H1 (cell line): ENCODE measurements at regions not wholly inside any gene's neighbourhood (a gene's known extent, or its start where the extent isn't known, plus 50 kb on each side); places are given as distances from the start of the nearest gene placed in this dataset.
"Not testable (repeated sequence)": the region's sequence is repeated elsewhere in the genome, so short reads cannot be mapped to it uniquely, and the experiment has no call there.

Source experiments
- CTCF ChIA-PET: fragments of 300-600 bp; sonication (Branson Sonifier 250); formaldehyde crosslinking; loops from one replicate; lab custom pipeline; 2021; ENCODE audit not compliant: partially characterized antibody; lab: Charles Lee
- POLR2A ChIA-PET: fragments of 300-600 bp; sonication (Branson Sonifier 250); formaldehyde crosslinking; loops from one replicate; lab custom pipeline; 2021; ENCODE audit warnings: inconsistent platforms; ENCODE audit not compliant: partially characterized antibody; lab: Charles Lee
- DNase-seq, 2 experiments: peaks; one replicate each; pipeline versions ENCODE4 v3.0.0 to v3.0.0-alpha.2; 2010 to 2022; ENCODE audit warnings: low spot score in 2 of 2, low read depth in 1 of 2, mixed read lengths in 1 of 2
- FAIRE-seq: peaks from 2 replicates; lab custom pipeline; 2011; peaks lifted over from hg19 to GRCh38; lab: Jason Lieb, UNC
- H2AFZ ChIP-seq: 2 replicates; pipeline ENCODE4 v1.8.1; 2012; ENCODE audit warnings: low read length, inconsistent platforms
- H2AK5ac ChIP-seq: 2 replicates; pipeline ENCODE4 v1.6.1; 2013; ENCODE audit warnings: low read depth, low read length
- H2BK120ac ChIP-seq: replicated peaks from 2 replicates; pipeline ENCODE3; 2013; ENCODE audit warnings: low read depth, low read length, inconsistent platforms
- H2BK12ac ChIP-seq: 2 replicates; pipeline ENCODE4 v1.6.1; 2013; ENCODE audit warnings: low read depth, low read length
- H2BK15ac ChIP-seq: 2 replicates; pipeline ENCODE4 v1.6.1; 2013; ENCODE audit warnings: low read length
- H2BK20ac ChIP-seq: 2 replicates; pipeline ENCODE4 v1.6.1; 2013; ENCODE audit warnings: low read length
- H2BK5ac ChIP-seq: 2 replicates; pipeline ENCODE4 v1.6.1; 2013; ENCODE audit warnings: low read depth, low read length
- H3K14ac ChIP-seq: 2 replicates; pipeline ENCODE4 v1.6.1; 2013; ENCODE audit warnings: inconsistent platforms; ENCODE audit not compliant: insufficient read length
- H3K18ac ChIP-seq: 2 replicates; pipeline ENCODE4 v1.6.1; 2013; ENCODE audit warnings: low read length; ENCODE audit errors: extremely low read depth
- H3K23ac ChIP-seq: 2 replicates; pipeline ENCODE4 v1.6.1; 2013; ENCODE audit warnings: inconsistent platforms; ENCODE audit not compliant: insufficient read length
- H3K23me2 ChIP-seq: 2 replicates; pipeline ENCODE4 v1.6.1; 2013; ENCODE audit warnings: low read depth, low read length
- H3K27ac ChIP-seq: 2 replicates; pipeline ENCODE4 v1.6.1; 2011; ENCODE audit warnings: low read depth, low read length, inconsistent platforms
- H3K27me3 ChIP-seq, 4 experiments: replicated peaks in 1 of 4; 1 replicate in 1 of 4; 2 replicates in 3 of 4; pipeline versions ENCODE4 v1.6.1 to v1.8.1; 2011 to 2013; ENCODE audit warnings: low read length in 3 of 4, mild to moderate bottlenecking in 3 of 4, inconsistent platforms in 2 of 4, mixed read lengths in 2 of 4, moderate library complexity in 1 of 4; ENCODE audit not compliant: control insufficient read depth in 3 of 4, insufficient read depth in 3 of 4; ENCODE audit errors: extremely low read depth in 1 of 4
- H3K36me3 ChIP-seq, 4 experiments: 2 replicates each; pipeline versions ENCODE4 v1.6.1 to v1.8.1; 2011 to 2013; ENCODE audit warnings: mild to moderate bottlenecking in 4 of 4, low read length in 3 of 4, moderate library complexity in 2 of 4, control low read depth in 1 of 4, inconsistent platforms in 1 of 4; ENCODE audit not compliant: insufficient read depth in 4 of 4, control insufficient read depth in 2 of 4
- H3K4ac ChIP-seq: replicated peaks from 2 replicates; pipeline ENCODE3; 2013; ENCODE audit warnings: low read length, low read depth, mixed read lengths, inconsistent platforms; ENCODE audit not compliant: insufficient read length
- H3K4me1 ChIP-seq, 4 experiments: replicated peaks in 1 of 4; 1 replicate in 1 of 4; 2 replicates in 3 of 4; pipeline versions ENCODE4 v1.6.1 to v1.8.1; 2011 to 2013; ENCODE audit warnings: low read length in 3 of 4, inconsistent platforms in 2 of 4, mixed read lengths in 1 of 4; ENCODE audit not compliant: insufficient read depth in 4 of 4, control insufficient read depth in 3 of 4
- H3K4me2 ChIP-seq, 2 experiments: 2 replicates each; pipeline versions ENCODE4 v1.6.1 to v1.8.1; 2011 to 2013; ENCODE audit warnings: low read depth in 2 of 2, low read length in 2 of 2, control low read depth in 1 of 2, inconsistent platforms in 1 of 2, mild to moderate bottlenecking in 1 of 2; ENCODE audit not compliant: insufficient read depth in 1 of 2
- H3K4me3 ChIP-seq, 4 experiments: fragments of 200-600, 300-600 bp in 1 of 4; sonication (generic), shearing (Covaris generic), sonication (Bioruptor Twin) in 1 of 4; 2 replicates each; pipeline versions ENCODE4 v1.5.1 to v1.8.1; 2011 to 2016; ENCODE audit warnings: low read length in 4 of 4, low read depth in 3 of 4, control low read depth in 2 of 4, inconsistent platforms in 2 of 4, mild to moderate bottlenecking in 2 of 4, mixed read lengths in 1 of 4, moderate library complexity in 1 of 4; ENCODE audit not compliant: insufficient read depth in 2 of 4; ENCODE audit errors: extremely low read depth in 1 of 4
- H3K56ac ChIP-seq: replicated peaks from 2 replicates; pipeline ENCODE3; 2013; ENCODE audit warnings: low read depth, mild to moderate bottlenecking, mixed read lengths, low read length, inconsistent platforms; ENCODE audit not compliant: insufficient read length
- H3K79me1 ChIP-seq: 2 replicates; pipeline ENCODE4 v1.6.1; 2013; ENCODE audit warnings: low read depth, low read length, control low read depth
- H3K79me2 ChIP-seq, 2 experiments: 2 replicates each; pipeline versions ENCODE4 v1.6.1 to v1.8.1; 2012 to 2013; ENCODE audit warnings: low read length in 2 of 2, mild to moderate bottlenecking in 2 of 2, inconsistent platforms in 1 of 2; ENCODE audit not compliant: insufficient read depth in 2 of 2, control insufficient read depth in 1 of 2
- H3K9ac ChIP-seq, 4 experiments: replicated peaks in 1 of 4; 1 replicate in 1 of 4; 2 replicates in 3 of 4; pipeline versions ENCODE4 v1.6.1 to v1.8.1; 2011 to 2013; ENCODE audit warnings: low read depth in 3 of 4, low read length in 3 of 4, control low read depth in 2 of 4, mild to moderate bottlenecking in 2 of 4, moderate library complexity in 2 of 4, inconsistent platforms in 1 of 4; ENCODE audit errors: extremely low read depth in 1 of 4
- H3K9me3 ChIP-seq, 2 experiments: 2 replicates each; pipeline versions ENCODE4 v1.6.1 to v1.8.1; 2012 to 2013; ENCODE audit warnings: mild to moderate bottlenecking in 2 of 2, moderate library complexity in 2 of 2, control low read depth in 1 of 2, inconsistent platforms in 1 of 2, low read depth in 1 of 2, low read length in 1 of 2, mixed read lengths in 1 of 2; ENCODE audit not compliant: insufficient read depth in 2 of 2
- H4K20me1 ChIP-seq, 2 experiments: replicated peaks in 1 of 2; 2 replicates each; pipeline versions ENCODE3 to v1.8.1; 2011 to 2013; ENCODE audit warnings: inconsistent platforms in 2 of 2, low read length in 2 of 2, mild to moderate bottlenecking in 1 of 2; ENCODE audit not compliant: insufficient read depth in 2 of 2, control insufficient read depth in 1 of 2
- H4K5ac ChIP-seq: 2 replicates; pipeline ENCODE4 v1.6.1; 2013; ENCODE audit warnings: low read length, low read depth, mixed read lengths, inconsistent platforms; ENCODE audit not compliant: insufficient read length
- H4K8ac ChIP-seq: 2 replicates; pipeline ENCODE4 v1.8.0; 2013; ENCODE audit warnings: mild to moderate bottlenecking, moderate library complexity, low read length, inconsistent platforms; ENCODE audit not compliant: insufficient read depth; ENCODE audit errors: extremely low read depth
- H4K91ac ChIP-seq: replicated peaks from 2 replicates; pipeline ENCODE3; 2013; ENCODE audit warnings: low read length, mixed read lengths, inconsistent platforms; ENCODE audit not compliant: insufficient read length
- WGBS, 2 experiments: shearing (Covaris generic) in 1 of 2; methylation state at CpG; one replicate each; pipeline versions ENCODE4 v1.1.6 to v1.1.7; 2013 to 2015; ENCODE audit warnings: low lambda C conversion rate in 2 of 2, mixed read lengths in 2 of 2, inconsistent platforms in 1 of 2, low coverage in 1 of 2, missing lambda C conversion rate in 1 of 2; ENCODE audit not compliant: insufficient replicate concordance in 2 of 2, insufficient coverage in 1 of 2, insufficient read length in 1 of 2; ENCODE audit errors: extremely low coverage in 1 of 2, missing lambda C conversion rate in 1 of 2; 5-methylcytosine and 5-hydroxymethylcytosine counted together

DNA sequence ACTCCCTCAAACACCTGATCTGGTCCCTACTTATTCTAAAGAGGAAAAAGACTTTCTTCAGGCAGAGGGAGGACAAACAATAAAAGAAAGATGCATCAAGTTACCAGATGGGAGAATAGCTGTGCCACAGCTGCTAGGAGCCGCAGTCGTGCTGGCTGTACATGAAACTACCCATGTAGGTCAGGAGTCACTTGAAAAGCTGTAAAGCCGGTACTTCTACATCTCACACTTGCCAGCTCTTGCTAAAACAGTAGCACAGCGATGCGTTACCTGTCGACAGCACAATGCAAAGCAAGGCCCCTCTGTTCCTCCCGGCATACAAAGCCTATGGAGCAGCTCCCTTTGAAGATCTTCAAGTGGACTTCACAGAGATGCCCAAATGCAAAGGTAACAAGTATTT lies 65.1 kb upstream of the MAGEC2 start:
- not testable (repeated sequence) for H3K36me3 ChIP-seq, FAIRE-seq

More for the DNA sequence above, 65.1 kb upstream of the MAGEC2 start:
- H3K4me1 ChIP-seq, CTCF ChIA-PET, H2AK5ac ChIP-seq, H3K4me3 ChIP-seq, H3K14ac ChIP-seq, H2BK5ac ChIP-seq, H3K56ac ChIP-seq, H3K18ac ChIP-seq, H3K79me1 ChIP-seq, H3K27me3 ChIP-seq, H4K5ac ChIP-seq, H3K9me3 ChIP-seq, H3K27ac ChIP-seq, H3K23ac ChIP-seq, H2BK120ac ChIP-seq, H2AFZ ChIP-seq, H3K4me2 ChIP-seq, H3K9ac ChIP-seq, H3K79me2 ChIP-seq, H2BK20ac ChIP-seq, H3K4ac ChIP-seq, DNase-seq, H2BK12ac ChIP-seq, H2BK15ac ChIP-seq, H4K20me1 ChIP-seq, H4K91ac ChIP-seq, H4K8ac ChIP-seq, H3K23me2 ChIP-seq, POLR2A ChIA-PET: not testable (repeated sequence)
- WGBS, 2 experiments, result 87% methylated on average over 7 of the region's 7 CpGs; no CpG with 5 or more reads in 1 of the 2 experiments
